Omental fat pad (tissue), 3 donors: ENCODE measurements at regions not wholly inside any gene's neighbourhood (a gene's known extent, or its start where the extent isn't known, plus 50 kb on each side); places are given as distances from the start of the nearest gene placed in this dataset.

Experiments
- ATAC-seq: fragments of 150-250 bp; one replicate; pipeline ENCODE4 v1.9.1; 2016; ENCODE audit warnings: mild to moderate bottlenecking, moderate library complexity; ENCODE audit not compliant: low FRiP score
- DNase-seq: peaks from one replicate; pipeline ENCODE4 v3.0.0-alpha.2; 2019; ENCODE audit warnings: low spot score
- CTCF ChIP-seq, 3 donors: fragments of 450-650 bp; IDR thresholded peaks; one replicate each; pipeline ENCODE4 v1.5.1; 2016 to 2017; ENCODE audit warnings: antibody characterized with exemption in 3 of 3, mild to moderate bottlenecking in 3 of 3, moderate library complexity in 2 of 3

GRCh38 chr1:163933437-163933836 lies 611.7 kb downstream of the NUF2 start:
- no peak for ATAC-seq
- no peak for DNase-seq
- no peak for TF ChIP-seq CTCF (IDR thresholded peaks at IDR 0.05)

- TF ChIP-seq CTCF (IDR thresholded peaks at IDR 0.05) = no peak
- no peak for ATAC-seq
- DNase-seq = no peak
Measured at GRCh38 chr1:163935738-163936374, 614.1 kb downstream of the NUF2 start.

GRCh38 chr1:163959622-163960021 lies 599.4 kb upstream of the PBX1 start:
- no peak for TF ChIP-seq CTCF (IDR thresholded peaks at IDR 0.05)
- DNase-seq = no peak
- no peak for ATAC-seq

- no peak for DNase-seq
- TF ChIP-seq CTCF (IDR thresholded peaks at IDR 0.05) = no peak
- no peak for ATAC-seq
Measured at GRCh38 chr1:163970151-163970550, 588.8 kb upstream of the PBX1 start.

GRCh38 chr1:163970699-163971098 lies 588.3 kb upstream of the PBX1 start:
- TF ChIP-seq CTCF (IDR thresholded peaks at IDR 0.05) = no peak
- ATAC-seq (no peak), DNase-seq (no peak)

- no peak for TF ChIP-seq CTCF (IDR thresholded peaks at IDR 0.05)
- ATAC-seq (no peak), DNase-seq (no peak)
Measured at GRCh38 chr1:163973586-163973985, 585.4 kb upstream of the PBX1 start.

- TF ChIP-seq CTCF (IDR thresholded peaks at IDR 0.05) = no peak
- ATAC-seq (no peak), DNase-seq (no peak)
Measured at GRCh38 chr1:163974120-163974519, 584.9 kb upstream of the PBX1 start.
